ENCODE measurements at regions not wholly inside any gene's neighbourhood (a gene's known extent, or its start where the extent isn't known, plus 50 kb on each side); places are given as distances from the start of the nearest gene placed in this dataset.
"Not testable (repeated sequence)": the region's sequence is repeated elsewhere in the genome, so short reads cannot be mapped to it uniquely, and the experiment has no call there.

- peak; percentile 54 for DNase-seq
These were observed 112.9 kb upstream of the STK17B start for GRCh38 chr2:196284144-196284844.

DNA sequence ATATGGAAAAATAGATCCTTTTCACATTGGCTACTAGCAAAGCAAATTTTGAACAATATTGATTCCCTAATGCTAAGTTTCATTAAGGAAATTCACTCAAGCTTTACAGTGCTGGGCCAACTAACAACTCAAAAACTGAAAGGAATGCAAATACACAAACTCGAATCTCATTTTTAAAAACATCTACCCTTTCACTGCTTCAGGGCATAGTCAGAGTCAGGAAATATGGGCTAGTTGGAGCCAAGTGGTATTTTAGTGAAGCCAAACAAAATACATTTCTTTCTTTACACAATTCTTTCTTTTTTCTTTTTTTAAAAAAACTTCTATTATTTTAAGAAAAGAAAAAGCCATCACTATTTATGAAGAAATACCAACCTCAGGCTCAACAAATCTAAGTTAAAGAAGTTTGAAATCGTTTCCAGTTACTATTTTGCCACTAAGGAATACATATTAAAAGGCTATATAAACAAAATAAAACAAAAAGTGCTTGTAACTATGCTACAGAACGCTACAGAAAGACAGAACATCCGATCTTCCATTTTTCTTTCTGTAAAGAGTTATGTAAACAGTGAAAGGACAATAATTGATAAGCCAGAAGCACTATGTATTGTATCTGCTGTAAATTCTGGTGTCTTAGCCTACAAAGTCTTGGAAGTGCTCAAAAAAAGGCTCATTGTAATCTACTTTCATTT lies 113.6 kb upstream of the STK17B start:
- DNase-seq = no peak

DNA sequence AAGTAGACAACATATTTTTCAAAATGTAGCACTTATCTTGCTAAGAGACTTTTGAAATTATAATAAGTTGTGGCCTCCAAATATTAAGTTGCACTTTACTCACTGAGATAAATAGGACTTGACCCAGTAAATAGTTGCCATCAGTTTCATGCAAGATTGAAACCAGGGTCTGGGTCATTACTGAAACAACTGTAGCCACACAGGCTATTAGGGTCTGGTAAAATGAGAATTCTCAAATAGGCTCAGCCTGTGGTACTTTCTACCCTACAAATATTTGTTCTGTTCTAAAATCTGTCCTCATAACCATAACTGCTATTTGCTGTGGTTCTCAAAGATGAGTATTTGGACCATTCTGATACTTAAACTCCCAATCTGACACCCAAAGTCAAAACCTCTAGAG lies 115.4 kb upstream of the STK17B start:
- DNase-seq = no peak

DNA sequence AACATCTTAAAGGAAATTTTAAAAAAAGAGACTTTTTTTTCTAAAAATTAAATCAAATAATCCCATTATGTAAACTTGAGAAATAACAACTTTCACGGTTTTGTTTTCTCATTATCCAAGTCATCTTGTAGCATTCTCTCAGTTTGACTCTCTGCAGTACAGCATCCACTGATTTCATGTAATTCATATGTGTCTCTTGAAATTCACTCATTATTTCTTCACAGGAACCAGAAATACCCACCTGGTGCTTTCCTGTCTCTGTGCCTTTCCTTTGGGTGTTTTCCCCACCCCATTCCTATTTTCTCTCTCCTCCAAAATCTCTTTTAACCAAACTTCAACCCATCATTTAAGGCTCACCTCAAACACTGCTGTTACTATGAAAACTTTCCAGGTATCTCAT lies 116.1 kb upstream of the STK17B start:
- no peak for DNase-seq

- DNase-seq = no peak
These were observed 116.7 kb upstream of the STK17B start for GRCh38 chr2:196288006-196288538.

DNA sequence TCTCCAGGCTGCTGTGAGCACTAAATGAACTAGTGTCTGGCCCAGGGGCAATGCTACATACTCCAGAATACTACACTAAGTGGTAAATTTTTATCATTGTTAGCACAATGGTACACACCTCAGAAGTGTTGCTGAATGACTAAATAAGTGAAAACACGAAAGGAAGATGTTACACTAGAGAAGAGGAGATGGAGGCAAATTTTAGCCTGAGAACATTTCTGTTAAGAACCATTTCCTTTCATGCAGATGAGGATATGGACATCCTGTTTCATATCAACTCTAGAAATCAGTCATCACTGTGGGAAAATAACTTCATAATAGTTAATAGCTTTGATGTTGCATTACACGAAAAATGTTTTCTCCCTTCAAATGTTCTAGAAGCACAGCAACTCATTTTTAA lies 117.6 kb upstream of the STK17B start:
- no peak for DNase-seq

- no peak for DNase-seq
These were observed 118.8 kb upstream of the STK17B start for GRCh38 chr2:196290136-196290535.

GRCh38 chr2:196290569-196290968 lies 119.2 kb upstream of the STK17B start:
- DNase-seq = no peak

- DNase-seq = no peak
These were observed 120.0 kb upstream of the STK17B start for GRCh38 chr2:196291426-196291825.

DNA sequence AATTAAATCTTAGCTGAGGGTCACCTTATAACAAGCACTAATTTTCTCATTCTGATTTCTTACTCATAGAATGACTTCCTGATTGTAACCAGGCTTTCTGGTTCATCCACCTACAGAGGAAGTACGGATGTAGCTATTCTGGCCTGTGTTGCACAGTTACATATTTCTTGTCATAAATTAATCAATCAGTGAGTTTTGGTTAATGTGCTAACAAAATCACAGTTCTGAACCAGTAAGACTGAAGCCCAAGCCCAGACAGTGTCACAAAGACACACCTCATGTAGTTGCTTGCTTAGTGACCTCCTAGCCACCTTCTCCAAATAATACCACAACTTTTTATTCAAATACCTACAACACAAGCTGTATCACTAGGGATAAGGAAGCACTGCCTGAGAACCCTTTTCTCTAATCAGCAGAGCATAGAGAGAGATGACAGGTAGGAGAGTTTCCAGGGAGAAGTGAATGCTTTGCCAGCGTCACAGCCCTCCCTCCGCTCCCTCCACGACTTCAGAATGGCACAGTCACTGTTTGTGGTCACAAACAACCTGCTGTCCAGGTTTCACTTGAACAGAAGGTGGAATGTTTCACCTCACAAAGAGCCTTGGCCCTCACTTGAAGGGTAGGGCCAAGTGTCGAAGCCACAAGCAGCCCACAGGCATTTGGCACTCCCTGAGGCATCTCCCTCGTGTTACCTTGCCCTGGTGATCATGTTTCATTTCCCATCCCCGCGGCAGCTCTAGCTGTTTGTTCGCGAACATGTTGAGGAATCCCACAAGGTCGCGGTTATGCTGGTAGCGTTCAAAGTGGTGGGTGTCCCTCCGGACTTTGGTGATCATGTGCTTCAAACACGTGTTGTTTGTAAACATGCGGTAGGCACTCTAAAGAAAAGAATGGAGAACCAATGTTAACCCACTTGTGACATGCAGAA lies 120.8 kb upstream of the STK17B start:
- no peak for DNase-seq

- no peak for DNase-seq
These were observed 122.6 kb upstream of the STK17B start for GRCh38 chr2:196293751-196294515.

DNA sequence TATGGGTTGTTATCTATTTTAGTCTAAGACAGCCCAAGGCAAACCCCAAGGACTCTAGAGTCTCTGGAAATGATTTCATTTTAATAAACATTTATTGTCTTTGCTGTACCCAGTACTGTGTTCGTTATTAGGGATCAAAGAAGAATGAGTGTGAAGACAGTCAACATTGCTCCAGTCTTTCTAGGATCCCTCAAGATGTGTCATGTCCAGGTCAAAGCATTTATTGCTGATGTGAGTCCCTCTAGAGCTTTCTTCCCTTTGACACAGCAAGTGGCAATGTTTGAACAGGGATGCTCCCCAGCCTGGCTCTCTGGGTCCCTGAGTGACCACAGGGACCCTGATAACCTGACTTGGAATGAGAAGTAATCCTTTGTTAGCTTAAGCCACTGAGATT lies 123.1 kb upstream of the STK17B start:
- no peak for DNase-seq

DNA sequence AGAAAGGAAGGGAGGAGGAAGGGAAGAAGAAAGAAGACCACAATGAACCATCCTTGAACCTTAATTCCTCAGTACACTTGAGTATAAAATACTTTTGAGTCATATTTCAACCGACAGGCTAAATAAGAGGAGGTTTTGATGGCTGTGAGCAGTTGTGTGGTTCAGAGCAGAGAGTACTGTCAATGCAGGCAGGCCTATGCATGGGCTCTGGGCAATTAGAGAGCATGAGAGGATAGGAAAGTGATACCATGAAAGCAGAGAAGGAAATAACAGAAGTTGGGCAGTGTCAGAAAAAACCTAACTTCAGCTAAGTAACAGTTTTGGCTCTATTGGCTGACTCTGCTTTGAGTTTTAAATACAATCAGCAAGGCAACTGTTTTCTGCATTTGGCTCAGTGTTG lies 123.6 kb upstream of the STK17B start:
- DNase-seq = no peak

GRCh38 chr2:196298106-196298723 lies 126.8 kb upstream of the STK17B start:
- not testable (repeated sequence) for DNase-seq

GRCh38 chr2:196307775-196308305 lies 136.5 kb upstream of the STK17B start:
- DNase-seq = no peak

DNA sequence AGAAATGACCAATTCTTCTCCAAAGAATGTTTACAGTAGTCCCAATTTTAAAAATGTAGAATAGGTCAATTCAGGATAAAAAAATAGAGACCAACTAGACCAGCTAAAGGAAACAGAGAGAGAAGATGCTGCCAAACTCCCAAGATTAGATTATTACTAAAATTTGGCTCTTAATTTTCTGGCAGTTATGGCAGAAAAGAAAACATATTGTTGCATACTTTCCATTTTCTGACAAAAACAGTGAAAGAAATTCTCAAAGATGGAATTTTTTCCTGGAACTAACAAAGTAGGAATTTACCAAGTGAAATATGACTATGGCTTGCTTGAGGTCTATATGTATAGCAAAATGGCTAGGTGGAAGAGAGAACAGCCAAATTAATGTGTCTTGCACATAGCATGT lies 138.3 kb upstream of the STK17B start:
- no peak for DNase-seq

- DNase-seq = no peak
These were observed 142.8 kb upstream of the STK17B start for GRCh38 chr2:196314157-196314556.

DNA sequence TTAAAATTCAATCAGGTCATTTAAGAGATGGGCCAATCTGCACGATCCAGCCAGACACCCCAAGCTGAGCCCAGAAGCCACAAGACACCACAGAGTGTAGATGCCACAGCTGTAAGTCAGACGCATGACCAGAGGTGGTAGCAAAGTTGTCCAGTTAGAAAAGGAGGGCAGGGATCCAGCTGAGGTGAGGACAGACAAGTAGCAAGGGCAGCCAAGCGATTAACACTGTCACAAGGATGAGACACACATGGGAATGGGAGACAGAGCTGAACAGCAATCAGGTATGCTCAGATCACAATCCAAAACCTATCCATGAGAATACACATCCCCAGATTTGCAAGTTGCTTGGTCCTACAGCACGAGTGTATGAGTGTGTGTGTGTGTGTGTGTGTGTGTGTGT lies 143.4 kb upstream of the STK17B start:
- no peak for DNase-seq

DNA sequence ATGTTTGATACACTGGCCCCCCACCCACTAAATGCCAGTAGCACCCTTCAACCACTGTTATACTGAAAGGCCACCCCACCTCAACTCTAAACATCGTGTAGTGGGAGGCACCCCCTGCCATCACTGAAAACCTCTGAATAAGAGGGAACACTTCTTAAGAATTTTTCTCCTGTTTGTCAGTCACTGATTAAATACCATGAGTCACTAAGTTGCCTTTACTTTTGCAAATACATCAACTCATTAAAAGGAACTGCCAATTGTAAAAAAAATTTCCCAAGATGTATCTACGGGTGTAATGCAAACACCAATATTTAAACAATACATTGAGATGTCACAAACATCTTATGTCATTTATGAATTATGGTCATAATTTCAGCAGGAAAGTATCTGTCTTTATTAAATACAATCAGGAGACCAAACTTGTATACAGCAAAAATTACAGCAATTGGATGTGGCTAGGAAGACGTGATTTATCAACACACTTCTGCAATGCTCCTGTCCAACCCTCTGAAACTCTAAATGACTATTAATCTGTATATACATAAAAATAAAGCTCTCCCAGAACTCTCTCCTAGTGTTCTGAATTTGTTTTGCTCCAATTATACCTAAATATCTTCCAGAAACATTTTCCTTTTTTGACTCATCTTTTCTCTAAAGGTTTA lies 144.1 kb upstream of the STK17B start:
- no peak for DNase-seq

DNA sequence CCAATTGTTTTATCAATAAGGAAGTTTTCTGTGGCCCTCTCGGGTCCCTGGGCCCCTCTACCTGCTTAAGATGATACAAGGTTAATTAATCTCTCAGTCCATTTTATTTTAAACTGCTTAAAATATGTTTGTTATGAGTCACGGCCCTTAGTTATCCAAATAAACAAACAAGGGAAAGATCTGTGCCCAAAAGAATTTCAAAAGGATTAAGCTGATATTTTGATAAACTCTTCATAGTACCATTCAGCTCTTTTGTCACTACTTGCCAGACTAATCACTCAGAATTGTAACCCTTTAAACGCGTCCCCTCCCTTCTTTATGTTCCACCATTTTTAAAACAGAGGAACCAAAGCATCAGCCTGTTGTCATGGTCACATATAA lies 144.7 kb upstream of the STK17B start:
- DNase-seq = no peak

All from right forelimb (tissue), 1 donor.